Pancreas (tissue), 10 donors: ENCODE measurements at regions not wholly inside any gene's neighbourhood (a gene's known extent, or its start where the extent isn't known, plus 50 kb on each side); places are given as distances from the start of the nearest gene placed in this dataset.

Source experiments
- ATAC-seq, 4 donors: fragments of 200-7000 bp; cut with Tn5 transposase; one replicate each; pipeline versions ENCODE4 v1.8.0 to v1.9.1; 2020; ENCODE audit warnings: mild to moderate bottlenecking in 4 of 4, moderate library complexity in 4 of 4
- DNase-seq, 6 donors: peaks; one replicate each; pipeline ENCODE4 v3.0.0-alpha.2; 2020
- FAIRE-seq: peaks from 2 replicates; lab custom pipeline; 2012; peaks lifted over from hg19 to GRCh38; lab: Jason Lieb, UNC
- H3K27ac ChIP-seq, 4 donors: fragments of 200-600 bp; sonication (generic); 1 replicate in 3 of 4; 2 replicates in 1 of 4; pipeline versions ENCODE4 v1.5.0 to v1.8.0; 2020
- H3K27me3 ChIP-seq, 4 donors: fragments of 200-600 bp; one replicate each; pipeline ENCODE4 v1.8.0; 2021
- H3K36me3 ChIP-seq, 3 donors: fragments of 200-600 bp; sonication (generic) in 1 of 3; one replicate each; pipeline versions ENCODE4 v1.5.0 to v1.8.0; 2020 to 2021
- H3K4me1 ChIP-seq, 3 donors: fragments of 200-600 bp; one replicate each; pipeline ENCODE4 v1.8.0; 2021
- H3K4me3 ChIP-seq, 4 donors: fragments of 200-600 bp; sonication (generic) in 2 of 4; one replicate each; pipeline versions ENCODE4 v1.5.0 to v1.8.0; 2020 to 2021
- H3K9me3 ChIP-seq, 4 donors: fragments of 200-600 bp; one replicate each; pipeline ENCODE4 v1.8.0; 2021
- WGBS, 2 donors: extraction: QIAGEN DNeasy Blood & Tissue Kit; methylation state at CpG; one replicate each; pipeline ENCODE4 v1.1.7; 2013; 5-methylcytosine and 5-hydroxymethylcytosine counted together
- intact Hi-C, 3 donors: fragments of 100-400 bp; cut with DNase I; formaldehyde crosslinking; loops; one replicate each; pipeline versions ENCODE4 v1.11.1 to v1.14.2; 2022
- TF ChIP-seq, protein P1 (sequence below), 4 donors: fragments of 200-600 bp; sonication (generic) in 3 of 4; IDR thresholded peaks; one replicate each; pipeline versions ENCODE4 v1.5.0 to v1.8.0; 2021; ENCODE audit warnings: antibody characterized with exemption in 4 of 4
- donor health status: healthy with polysubstance abuse.
- donor health status: DM: no; HTN: no; CAD: no; lungs with moderate emphysema.
- donor health status: DM: no; HTN: no; CAD: no.
- donor health status: control.
- donor health status: control.
- donor health status: Bipolar disorder and iron deficiency.
- donor health status: DM: yes; HTN: yes; CAD: no.
- donor health status: DM: no; HTN: no; CAD: no.
- donor health status: DM: no; HTN: no; CAD: no.
- donor health status: DM: yes; HTN: yes; CAD: no.

DNA sequence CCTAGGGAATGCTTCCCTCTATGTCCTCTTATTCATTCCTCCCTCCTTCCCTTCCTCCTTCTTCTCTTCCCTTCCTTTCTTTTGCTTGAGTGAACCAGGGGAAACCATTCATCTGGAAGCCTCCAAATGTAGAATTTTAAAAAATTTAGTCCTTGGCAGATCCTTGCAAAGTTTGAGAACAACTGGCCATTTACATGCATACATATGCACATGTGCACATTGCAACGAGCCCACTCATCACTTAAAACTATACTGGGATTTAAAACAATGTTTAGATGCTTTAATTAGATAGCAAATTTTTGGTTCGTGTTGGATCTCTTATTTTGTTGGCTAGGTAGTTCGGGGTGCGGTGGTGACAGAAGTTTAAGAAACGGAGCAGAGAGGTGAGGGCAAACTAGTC lies 68.0 kb upstream of the HMGA2 start:
- intact Hi-C loops = no loop called here
- H3K36me3 ChIP-seq = no peaks in the 10 kb centered on the region
- H3K4me1 ChIP-seq = no peaks in the 10 kb centered on the region
- DNase-seq (no peak), ATAC-seq (no peak), FAIRE-seq (no peak)
- TF ChIP-seq, protein P1, sequence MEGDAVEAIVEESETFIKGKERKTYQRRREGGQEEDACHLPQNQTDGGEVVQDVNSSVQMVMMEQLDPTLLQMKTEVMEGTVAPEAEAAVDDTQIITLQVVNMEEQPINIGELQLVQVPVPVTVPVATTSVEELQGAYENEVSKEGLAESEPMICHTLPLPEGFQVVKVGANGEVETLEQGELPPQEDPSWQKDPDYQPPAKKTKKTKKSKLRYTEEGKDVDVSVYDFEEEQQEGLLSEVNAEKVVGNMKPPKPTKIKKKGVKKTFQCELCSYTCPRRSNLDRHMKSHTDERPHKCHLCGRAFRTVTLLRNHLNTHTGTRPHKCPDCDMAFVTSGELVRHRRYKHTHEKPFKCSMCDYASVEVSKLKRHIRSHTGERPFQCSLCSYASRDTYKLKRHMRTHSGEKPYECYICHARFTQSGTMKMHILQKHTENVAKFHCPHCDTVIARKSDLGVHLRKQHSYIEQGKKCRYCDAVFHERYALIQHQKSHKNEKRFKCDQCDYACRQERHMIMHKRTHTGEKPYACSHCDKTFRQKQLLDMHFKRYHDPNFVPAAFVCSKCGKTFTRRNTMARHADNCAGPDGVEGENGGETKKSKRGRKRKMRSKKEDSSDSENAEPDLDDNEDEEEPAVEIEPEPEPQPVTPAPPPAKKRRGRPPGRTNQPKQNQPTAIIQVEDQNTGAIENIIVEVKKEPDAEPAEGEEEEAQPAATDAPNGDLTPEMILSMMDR (IDR thresholded peaks at IDR 0.05) = no peak
- H3K4me3 ChIP-seq = no peak overlapping the region
- no peak overlapping the region for H3K27ac ChIP-seq
- H3K9me3 ChIP-seq = no peaks in the 10 kb centered on the region
- 72 to 73% methylated on average over 5 of the region's 5 CpGs for WGBS, 2 donors
- no peaks in the 10 kb centered on the region for H3K27me3 ChIP-seq

- TF ChIP-seq, protein P1 (IDR thresholded peaks at IDR 0.05) = no peak
- Histone ChIP-seq H3K4me3 (no peak overlapping the region), H3K27ac (no peak overlapping the region), H3K4me1 (no peaks in the 10 kb centered on the region), H3K27me3 (no peaks in the 10 kb centered on the region), H3K9me3 (no peaks in the 10 kb centered on the region), H3K36me3 (no peaks in the 10 kb centered on the region)
- FAIRE-seq (no peak), ATAC-seq (no peak), DNase-seq (no peak)
- 39 to 56% methylated on average over 2 of the region's 2 CpGs for WGBS, 2 donors
- intact Hi-C loops = no loop called here
Observed at GRCh38 chr12:65756956-65757511, 67.2 kb upstream of the HMGA2 start.

DNA sequence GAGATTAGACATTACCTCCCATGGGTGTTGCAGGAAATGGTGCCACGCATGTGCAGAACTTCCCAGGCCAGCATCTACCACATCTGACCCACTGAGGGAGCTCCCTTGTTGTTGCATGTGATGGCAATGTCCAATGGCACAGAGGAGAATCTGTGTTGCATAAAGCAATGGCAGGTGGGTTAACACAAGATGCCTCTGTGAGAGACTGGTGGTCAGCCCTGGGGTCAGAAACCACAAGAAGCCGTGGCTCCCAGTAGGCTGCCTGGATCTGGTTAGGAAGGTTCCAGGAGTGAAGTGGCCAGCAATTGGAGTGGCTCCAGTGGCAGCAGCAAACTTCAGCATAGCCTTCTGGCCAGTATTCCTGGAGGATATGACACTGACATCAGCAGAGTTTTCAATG lies 65.9 kb upstream of the HMGA2 start:
- intact Hi-C loops = no loop called here
- no peak for FAIRE-seq

GRCh38 chr12:65759735-65760134 lies 64.5 kb upstream of the HMGA2 start:
- no peak overlapping the region for H3K4me3 ChIP-seq
- 72 to 79% methylated on average over 8 of the region's 8 CpGs for WGBS, 2 donors
- TF ChIP-seq, protein P1 (IDR thresholded peaks at IDR 0.05) = no peak
- H3K27me3 ChIP-seq = no peaks in the 10 kb centered on the region
- intact Hi-C loops = no loop called here
- ATAC-seq (no peak), FAIRE-seq (no peak), DNase-seq (no peak)
- no peaks in the 10 kb centered on the region for H3K9me3 ChIP-seq
- no peaks in the 10 kb centered on the region for H3K36me3 ChIP-seq
- H3K4me1 ChIP-seq = no peaks in the 10 kb centered on the region
- H3K27ac ChIP-seq = no peak overlapping the region

More for the DNA sequence above, 65.9 kb upstream of the HMGA2 start:
- WGBS, 2 donors = 59 to 73% methylated on average over 2 of the region's 2 CpGs
- TF ChIP-seq, protein P1 (IDR thresholded peaks at IDR 0.05) = no peak
- Histone ChIP-seq H3K27me3 (no peaks in the 10 kb centered on the region), H3K36me3 (no peaks in the 10 kb centered on the region), H3K27ac (no peak overlapping the region), H3K9me3 (no peaks in the 10 kb centered on the region), H3K4me1 (no peaks in the 10 kb centered on the region), H3K4me3 (no peak overlapping the region)
- ATAC-seq (no peak), DNase-seq (no peak)

DNA sequence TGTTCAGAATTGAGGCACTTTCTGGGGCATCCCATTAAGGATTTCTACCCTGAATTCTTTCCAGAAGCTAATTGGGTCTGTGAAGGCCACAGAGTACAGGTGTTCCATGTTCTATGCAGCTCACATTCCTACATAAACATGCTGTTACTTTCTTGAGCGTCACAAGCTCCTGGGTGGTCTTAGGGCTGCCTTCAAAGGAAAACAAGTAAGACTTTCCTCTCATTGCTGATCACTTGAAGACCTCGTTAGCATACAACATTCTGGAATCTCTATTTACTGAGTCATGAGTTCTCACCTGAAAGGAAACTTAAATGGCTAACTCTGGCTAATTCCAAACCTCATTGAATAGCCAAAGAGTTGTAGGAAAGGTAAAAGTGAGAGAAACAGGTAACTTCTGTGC lies 63.0 kb upstream of the HMGA2 start:
- FAIRE-seq (no peak), DNase-seq (no peak), ATAC-seq (no peak)
- H3K4me1 ChIP-seq = no peaks in the 10 kb centered on the region
- H3K27me3 ChIP-seq = no peaks in the 10 kb centered on the region
- no peak overlapping the region for H3K4me3 ChIP-seq
- no peaks in the 10 kb centered on the region for H3K9me3 ChIP-seq
- H3K36me3 ChIP-seq = no peaks in the 10 kb centered on the region
- intact Hi-C loops = no loop called here
- no peak overlapping the region for H3K27ac ChIP-seq
- 56 to 76% methylated on average over 2 of the region's 2 CpGs for WGBS, 2 donors
- TF ChIP-seq, protein P1 (IDR thresholded peaks at IDR 0.05) = no peak
